HCT116 (cell line): ENCODE measurements at regions not wholly inside any gene's neighbourhood (a gene's known extent, or its start where the extent isn't known, plus 50 kb on each side); places are given as distances from the start of the nearest gene placed in this dataset.

Experiments
- ATAC-seq: fragments of 200-7000 bp; cut with Tn5 transposase; 2 replicates; pipeline ENCODE4 v1.9.1; 2020; ENCODE audit warnings: mild to moderate bottlenecking, moderate library complexity
- BruUV-seq: library from RNA; stranded (reverse); fragments of 400-500 nt; replicated peaks from 2 replicates; lab custom pipeline; 2021; lab: Mats Ljungman, UMichigan
- CTCF ChIA-PET: fragments of 300-600 bp; sonication (Branson Sonifier 250); formaldehyde crosslinking; loops from one replicate; lab custom pipeline; 2021; ENCODE audit warnings: antibody characterized with exemption; lab: Charles Lee
- POLR2A ChIA-PET: fragments of 300-600, 350-600 bp; sonication (Branson Sonifier 250); formaldehyde crosslinking; loops from one replicate; lab custom pipeline; 2021; ENCODE audit warnings: antibody characterized with exemption; lab: Charles Lee
- RAD21 ChIA-PET, 2 experiments: fragments of 300-600 bp; sonication (Branson Sonifier 250); formaldehyde crosslinking; loops; one replicate each; lab custom pipeline; 2023; ENCODE audit warnings: low total read pairs in 2 of 2; ENCODE audit not compliant: uncharacterized antibody in 2 of 2, unreplicated experiment in 2 of 2, low non-redundant PET in 1 of 2; lab: Charles Lee
- DNase-seq: peaks from one replicate; pipeline ENCODE4 v3.0.0-alpha.2; 2010; ENCODE audit warnings: low read depth, low spot score
- H2AFZ ChIP-seq: fragments of 200-600 bp; shearing (Covaris generic), sonication (generic); 2 replicates; pipeline ENCODE4 v1.6.1; 2017; ENCODE audit warnings: low read depth, mixed run types, mixed read lengths, antibody characterized with exemption, low read length; ENCODE audit not compliant: poor library complexity, severe bottlenecking
- H3K27ac ChIP-seq: 2 replicates; pipeline ENCODE4 v1.5.1; 2012; ENCODE audit warnings: low read depth, low read length
- H3K27me3 ChIP-seq: fragments of 200-600 bp; sonication (generic); 2 replicates; pipeline ENCODE4 v1.6.1; 2016; ENCODE audit warnings: mixed run types, low read length, mixed read lengths; ENCODE audit not compliant: insufficient read depth
- H3K36me3 ChIP-seq, 2 experiments: fragments of 200-500 bp in 1 of 2; fragments of 200-600 bp in 1 of 2; sonication (Bioruptor generic) in 1 of 2; sonication (generic) in 1 of 2; 2 replicates each; pipeline versions ENCODE4 v1.5.1 to v1.6.1; 2014 to 2016; ENCODE audit warnings: low read length in 2 of 2, inconsistent platforms in 1 of 2, mixed read lengths in 1 of 2, mixed run types in 1 of 2; ENCODE audit not compliant: insufficient read depth in 2 of 2, control insufficient read depth in 1 of 2
- H3K4me1 ChIP-seq, 2 experiments: fragments of 200-600 bp in 1 of 2; sonication (generic) in 1 of 2; 2 replicates each; pipeline versions ENCODE4 v1.5.1 to v1.6.1; 2012 to 2017; ENCODE audit warnings: low read length in 2 of 2, inconsistent platforms in 1 of 2, mild to moderate bottlenecking in 1 of 2, mixed read lengths in 1 of 2, mixed run types in 1 of 2, moderate library complexity in 1 of 2; ENCODE audit not compliant: insufficient read depth in 2 of 2, control insufficient read depth in 1 of 2
- H3K4me2 ChIP-seq: fragments of 200-600 bp; sonication (generic); 2 replicates; pipeline ENCODE4 v1.6.1; 2017; ENCODE audit warnings: mixed run types, low read length, mixed read lengths
- H3K4me3 ChIP-seq, 2 experiments: fragments of 200-600 bp in 1 of 2; sonication (generic) in 1 of 2; replicated peaks in 1 of 2; 2 replicates each; pipeline ENCODE4 v1.5.1; 2011 to 2016; ENCODE audit warnings: low read length in 2 of 2, control low read depth in 1 of 2, low read depth in 1 of 2, mild to moderate bottlenecking in 1 of 2, mixed read lengths in 1 of 2, mixed run types in 1 of 2
- H3K79me2 ChIP-seq: fragments of 200-600 bp; sonication (generic); 2 replicates; pipeline ENCODE4 v1.6.1; 2017; ENCODE audit warnings: mild to moderate bottlenecking, mixed run types, low read length, moderate library complexity, mixed read lengths; ENCODE audit not compliant: insufficient read depth
- H3K9ac ChIP-seq: fragments of 200-600 bp; sonication (generic); 2 replicates; pipeline ENCODE4 v1.6.1; 2016; ENCODE audit warnings: low read length, mixed read lengths
- H3K9me2 ChIP-seq: fragments of 200-600 bp; sonication (generic), shearing (Covaris generic); 2 replicates; pipeline ENCODE4 v1.6.1; 2017; ENCODE audit warnings: mixed run types, mild to moderate bottlenecking, moderate library complexity; ENCODE audit not compliant: insufficient read depth
- H3K9me3 ChIP-seq, 2 experiments: fragments of 200-500 bp in 1 of 2; fragments of 200-600 bp in 1 of 2; sonication (Bioruptor generic) in 1 of 2; sonication (generic) in 1 of 2; 2 replicates each; pipeline ENCODE4 v1.6.1; 2014 to 2017; ENCODE audit warnings: low read length in 2 of 2, mixed read lengths in 2 of 2, inconsistent platforms in 1 of 2, low read depth in 1 of 2, mild to moderate bottlenecking in 1 of 2, mixed run types in 1 of 2, moderate library complexity in 1 of 2; ENCODE audit not compliant: control insufficient read depth in 1 of 2, insufficient read depth in 1 of 2
- H4K20me1 ChIP-seq: fragments of 200-600 bp; sonication (generic), shearing (Covaris generic); 2 replicates; pipeline ENCODE4 v1.6.1; 2017; ENCODE audit warnings: mixed run types, mild to moderate bottlenecking, moderate library complexity; ENCODE audit not compliant: insufficient read depth
- CEBPB ChIP-seq: IDR thresholded peaks from 2 replicates; pipeline ENCODE4 v1.6.1; 2012; ENCODE audit warnings: low read depth
- CTCF ChIP-seq, 3 experiments: fragments of 200-600 bp in 1 of 3; sonication (generic) in 1 of 3; IDR thresholded peaks in 2 of 3; conservative IDR thresholded peaks in 1 of 3; 2 replicates each; pipeline ENCODE4 v1.5.1; 2012 to 2017; ENCODE audit warnings: low read depth in 2 of 3, low read length in 2 of 3, antibody characterized with exemption in 1 of 3, borderline replicate concordance in 1 of 3, control low read depth in 1 of 3, mild to moderate bottlenecking in 1 of 3, mixed read lengths in 1 of 3, mixed run types in 1 of 3, moderate library complexity in 1 of 3; ENCODE audit not compliant: insufficient read depth in 1 of 3
- EGR1 ChIP-seq: IDR thresholded peaks from 2 replicates; pipeline ENCODE4 v1.6.1; 2012; ENCODE audit warnings: low read depth
- EZH2 ChIP-seq: fragments of 200-600 bp; sonication (generic); IDR thresholded peaks from 2 replicates; pipeline ENCODE4 v1.6.1; 2017; ENCODE audit warnings: antibody characterized with exemption, mixed run types
- FOSL1 ChIP-seq: IDR thresholded peaks from 2 replicates; pipeline ENCODE4 v1.6.1; 2012; ENCODE audit warnings: low read depth
- POLR2A ChIP-seq: IDR thresholded peaks from 2 replicates; pipeline ENCODE4 v1.7.0; 2011; ENCODE audit warnings: borderline replicate concordance; ENCODE audit not compliant: insufficient read depth, insufficient read length; ENCODE audit errors: extremely low read depth
- RAD21 ChIP-seq: IDR thresholded peaks from 2 replicates; pipeline ENCODE4 v1.6.1; 2012; ENCODE audit warnings: low read depth, mild to moderate bottlenecking
- REST ChIP-seq: IDR thresholded peaks from 2 replicates; pipeline ENCODE4 v1.6.1; 2012; ENCODE audit warnings: low read depth
- SIN3A ChIP-seq: IDR thresholded peaks from 2 replicates; pipeline ENCODE4 v1.6.1; 2012; ENCODE audit warnings: low read depth
- SP1 ChIP-seq: IDR thresholded peaks from 2 replicates; pipeline ENCODE4 v1.6.1; 2012; ENCODE audit warnings: low read depth
- YY1 ChIP-seq: IDR thresholded peaks from 2 replicates; pipeline ENCODE4 v1.6.1; 2011; ENCODE audit warnings: low read length, low read depth, moderate library complexity, mild to moderate bottlenecking; ENCODE audit not compliant: insufficient replicate concordance; ENCODE audit errors: extremely low read depth
- ZFX ChIP-seq: fragments of 450-650 bp; IDR thresholded peaks from 2 replicates; pipeline ENCODE4 v1.6.1; 2017
- intact Hi-C: fragments of 100-400 bp; cut with micrococcal nuclease; formaldehyde crosslinking; loops from 2 replicates; pipeline ENCODE4 v1.10.0; 2022

GRCh38 chr14:65915125-65915524 is 502.6 kb downstream of the FUT8 start:
- no peak for DNase-seq

GRCh38 chr14:65916055-65916454 is 503.5 kb downstream of the FUT8 start:
- H3K4me3 ChIP-seq = no peak overlapping the region
- no peaks in the 10 kb centered on the region for H3K36me3 ChIP-seq
- no peaks in the 10 kb centered on the region for H3K9me3 ChIP-seq
- DNase-seq = no peak
- no peak for TF ChIP-seq SIN3A
- TF ChIP-seq YY1 = no peak
- TF ChIP-seq SP1 = no peak
- no peak for TF ChIP-seq REST
- TF ChIP-seq ZFX = no peak
- no peak for TF ChIP-seq RAD21
- no peak for TF ChIP-seq CEBPB
- no peak for TF ChIP-seq CTCF (IDR thresholded peaks at IDR 0.05 in 2 of 3, conservative IDR thresholded peaks at IDR 0.05 in 1 of 3; ENCODE audit: borderline replicate concordance in 1 of 3, insufficient read depth in 1 of 3, low read depth in 2 of 3, low read length in 2 of 3)
- no peak for TF ChIP-seq FOSL1
- TF ChIP-seq EGR1 = no peak
- no peak for TF ChIP-seq EZH2
- TF ChIP-seq POLR2A = no peak
- H4K20me1 ChIP-seq = no peaks in the 10 kb centered on the region
- ChIA-PET RAD21 (no interaction called here), CTCF (no interaction called here), POLR2A (no interaction called here)
- intact Hi-C loops = no loop called here
- no peak overlapping the region for H3K9ac ChIP-seq
- H3K4me2 ChIP-seq = no peak overlapping the region
- no peaks in the 10 kb centered on the region for H3K79me2 ChIP-seq
- peaks cover 5% of the 10 kb centered on the region; the same call in 1 of the 2 replicates for H3K27me3 ChIP-seq
- H3K9me2 ChIP-seq = no peaks in the 10 kb centered on the region
- no peak overlapping the region for H3K27ac ChIP-seq
- no TSS peak for BruUV-seq
- H3K4me1 ChIP-seq = no peaks in the 10 kb centered on the region
- H2AFZ ChIP-seq = no peak overlapping the region
- ATAC-seq = no peak

More at GRCh38 chr14:65915125-65915524, 502.6 kb downstream of the FUT8 start:
- Histone ChIP-seq H3K9me2 (no peaks in the 10 kb centered on the region), H3K9me3 (no peaks in the 10 kb centered on the region), H2AFZ (no peak overlapping the region), H3K4me3 (no peak overlapping the region), H4K20me1 (no peaks in the 10 kb centered on the region), H3K36me3 (no peaks in the 10 kb centered on the region), H3K4me2 (no peak overlapping the region), H3K27ac (no peak overlapping the region), H3K79me2 (no peaks in the 10 kb centered on the region), H3K4me1 (no peaks in the 10 kb centered on the region), H3K9ac (no peak overlapping the region), H3K27me3 (peaks cover 5% of the 10 kb centered on the region; the same call in 1 of the 2 replicates)
- ChIA-PET POLR2A (no interaction called here), CTCF (no interaction called here), RAD21 (no interaction called here)
- no peak for ATAC-seq
- intact Hi-C loops = no loop called here
- no TSS peak for BruUV-seq
- TF ChIP-seq POLR2A = no peak
